Dendritic cell treated with granulocyte-macrophage colony-stimulating factor and Interleukin-4, amounts not matched to agents 40 ng/mL and 50 ng/mL, for 4 days (primary cell): ENCODE measurements at regions not wholly inside any gene's neighbourhood (a gene's known extent, or its start where the extent isn't known, plus 50 kb on each side); places are given as distances from the start of the nearest gene placed in this dataset.

ENCODE experiments used
- H3K27ac Mint-ChIP-seq: one replicate; pipeline ENCODE4 v1.8.0; 2022; ENCODE audit warnings: mild to moderate bottlenecking, mixed read lengths
- H3K27me3 Mint-ChIP-seq: one replicate; pipeline ENCODE4 v1.8.0; 2022; ENCODE audit warnings: mild to moderate bottlenecking, mixed read lengths
- H3K36me3 Mint-ChIP-seq: one replicate; pipeline ENCODE4 v1.8.0; 2022; ENCODE audit warnings: low read depth, mixed read lengths
- H3K4me1 Mint-ChIP-seq: one replicate; pipeline ENCODE4 v1.8.0; 2022; ENCODE audit warnings: low read depth, mixed read lengths
- H3K4me3 Mint-ChIP-seq: one replicate; pipeline ENCODE4 v1.8.0; 2022; ENCODE audit warnings: mild to moderate bottlenecking, moderate library complexity, mixed read lengths
- H3K9me3 Mint-ChIP-seq: one replicate; pipeline ENCODE4 v1.8.0; 2022; ENCODE audit warnings: mixed read lengths
- intact Hi-C: fragments of 100-400 bp; cut with micrococcal nuclease; formaldehyde crosslinking; loops from one replicate; pipeline ENCODE4 v1.15.0; 2022

DNA sequence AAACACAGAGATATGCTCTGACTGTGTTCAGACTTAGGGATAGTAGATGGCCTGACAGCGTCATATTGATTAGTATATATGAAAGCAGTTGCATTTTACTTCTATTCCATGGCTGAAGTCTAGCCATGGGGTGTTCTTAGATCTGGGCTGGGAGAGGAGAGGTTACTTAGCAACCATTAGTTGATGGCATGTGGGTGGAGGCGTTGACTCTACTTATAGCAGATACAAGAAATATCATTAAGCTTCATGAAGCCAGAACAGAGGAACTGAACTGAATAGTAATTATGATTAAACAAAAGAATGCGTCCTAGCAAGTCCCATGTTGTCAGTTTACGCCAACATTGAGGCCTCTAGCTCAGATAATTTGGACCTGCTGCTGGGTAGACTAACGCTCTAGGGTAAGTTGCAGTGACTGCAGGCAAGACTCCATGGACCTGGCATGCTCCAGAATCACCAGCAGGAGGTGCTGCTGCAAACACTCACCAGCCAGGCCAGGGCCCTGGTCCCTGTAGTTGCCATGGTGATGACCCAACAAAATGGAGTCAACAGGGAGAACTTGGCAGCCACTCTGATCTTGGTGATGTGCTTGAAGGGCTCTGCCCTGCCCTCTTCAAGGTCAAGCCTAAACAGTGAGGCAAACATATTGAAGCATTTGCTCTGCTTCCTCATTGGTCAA lies 477.3 kb downstream of the PREX1 start:
- peaks cover 17% of the 10 kb centered on the region for H3K27me3 Mint-ChIP-seq
- intact Hi-C loops: no loop called here
- no peaks in the 10 kb centered on the region for H3K4me1 Mint-ChIP-seq
- H3K36me3 Mint-ChIP-seq: no peaks in the 10 kb centered on the region
- no peak overlapping the region for H3K4me3 Mint-ChIP-seq
- no peaks in the 10 kb centered on the region for H3K9me3 Mint-ChIP-seq
- no peak overlapping the region for H3K27ac Mint-ChIP-seq

GRCh38 chr20:48349656-48350055 lies 478.1 kb downstream of the PREX1 start:
- H3K27ac Mint-ChIP-seq: no peak overlapping the region
- no peaks in the 10 kb centered on the region for H3K4me1 Mint-ChIP-seq
- no peak overlapping the region for H3K4me3 Mint-ChIP-seq
- H3K9me3 Mint-ChIP-seq: no peaks in the 10 kb centered on the region
- intact Hi-C loops: no loop called here
- no peaks in the 10 kb centered on the region for H3K36me3 Mint-ChIP-seq
- peaks cover 15% of the 10 kb centered on the region for H3K27me3 Mint-ChIP-seq

DNA sequence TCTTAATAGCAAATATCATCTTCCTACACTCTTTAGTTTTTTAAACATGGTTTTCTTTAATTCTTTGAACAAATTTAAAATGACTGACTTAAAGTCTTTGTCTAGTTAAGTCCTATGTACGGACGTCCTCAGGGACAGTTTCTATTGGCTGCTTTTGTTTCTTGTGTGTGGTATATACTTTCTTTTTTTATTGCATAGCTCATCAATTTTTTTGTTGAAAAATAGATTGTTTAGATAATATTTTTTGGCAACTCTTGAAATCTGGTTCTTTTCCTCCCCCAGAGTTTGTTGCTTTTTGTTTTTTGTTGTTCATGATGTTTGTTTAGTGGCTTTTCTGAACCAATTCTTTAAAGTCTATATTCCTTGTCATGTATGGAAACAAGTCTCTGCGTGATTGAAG lies 479.8 kb downstream of the PREX1 start:
- no peak overlapping the region for H3K27ac Mint-ChIP-seq
- peaks cover 15% of the 10 kb centered on the region for H3K27me3 Mint-ChIP-seq
- intact Hi-C loops: no loop called here
- H3K4me3 Mint-ChIP-seq: no peak overlapping the region
- H3K4me1 Mint-ChIP-seq: no peaks in the 10 kb centered on the region
- no peaks in the 10 kb centered on the region for H3K36me3 Mint-ChIP-seq
- H3K9me3 Mint-ChIP-seq: no peaks in the 10 kb centered on the region

DNA sequence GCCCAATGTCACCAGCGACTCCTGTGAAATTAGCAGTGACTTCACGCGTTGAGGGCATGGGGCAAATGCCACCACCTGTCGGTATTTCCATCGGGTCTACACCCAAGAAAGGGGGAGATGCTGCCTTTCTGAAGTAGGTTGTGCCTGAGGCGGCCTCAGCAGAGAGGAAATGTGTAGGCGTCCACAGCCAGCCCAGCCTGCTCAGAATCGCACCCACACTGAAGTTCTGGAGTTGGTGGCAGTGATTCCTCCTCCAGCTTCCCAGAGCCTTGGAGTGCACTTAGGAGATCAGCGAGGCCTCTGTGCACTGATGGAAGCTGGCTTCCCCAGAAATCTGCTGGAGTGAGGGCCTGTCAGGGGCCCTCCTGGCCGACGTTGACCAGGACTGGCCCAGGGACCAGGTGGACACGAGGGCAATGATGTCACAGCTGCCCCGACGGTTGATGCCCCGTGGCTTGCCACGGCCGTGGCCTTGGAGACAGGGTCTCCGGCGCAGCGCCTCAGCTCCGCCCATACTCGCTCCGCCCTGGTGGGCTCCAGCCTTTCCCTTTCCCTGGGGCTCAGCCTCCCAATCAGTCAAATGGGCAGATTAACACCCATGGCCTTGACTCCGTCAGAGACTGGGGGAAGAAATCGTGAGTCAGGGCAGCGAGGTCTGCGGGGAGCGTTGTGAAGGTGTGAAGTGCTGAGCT lies 484.8 kb downstream of the PREX1 start:
- Mint-ChIP-seq H3K27me3 (peaks cover 13% of the 10 kb centered on the region), H3K4me3 (no peak overlapping the region), H3K36me3 (no peaks in the 10 kb centered on the region), H3K27ac (no peak overlapping the region), H3K4me1 (no peaks in the 10 kb centered on the region), H3K9me3 (no peaks in the 10 kb centered on the region)
- intact Hi-C loops: no loop called here

GRCh38 chr20:48340883-48341281 lies 486.9 kb downstream of the PREX1 start:
- intact Hi-C loops: no loop called here
- Mint-ChIP-seq H3K36me3 (no peaks in the 10 kb centered on the region), H3K27me3 (peaks cover 6% of the 10 kb centered on the region), H3K4me3 (no peak overlapping the region), H3K9me3 (no peaks in the 10 kb centered on the region), H3K4me1 (no peaks in the 10 kb centered on the region), H3K27ac (no peak overlapping the region)

DNA sequence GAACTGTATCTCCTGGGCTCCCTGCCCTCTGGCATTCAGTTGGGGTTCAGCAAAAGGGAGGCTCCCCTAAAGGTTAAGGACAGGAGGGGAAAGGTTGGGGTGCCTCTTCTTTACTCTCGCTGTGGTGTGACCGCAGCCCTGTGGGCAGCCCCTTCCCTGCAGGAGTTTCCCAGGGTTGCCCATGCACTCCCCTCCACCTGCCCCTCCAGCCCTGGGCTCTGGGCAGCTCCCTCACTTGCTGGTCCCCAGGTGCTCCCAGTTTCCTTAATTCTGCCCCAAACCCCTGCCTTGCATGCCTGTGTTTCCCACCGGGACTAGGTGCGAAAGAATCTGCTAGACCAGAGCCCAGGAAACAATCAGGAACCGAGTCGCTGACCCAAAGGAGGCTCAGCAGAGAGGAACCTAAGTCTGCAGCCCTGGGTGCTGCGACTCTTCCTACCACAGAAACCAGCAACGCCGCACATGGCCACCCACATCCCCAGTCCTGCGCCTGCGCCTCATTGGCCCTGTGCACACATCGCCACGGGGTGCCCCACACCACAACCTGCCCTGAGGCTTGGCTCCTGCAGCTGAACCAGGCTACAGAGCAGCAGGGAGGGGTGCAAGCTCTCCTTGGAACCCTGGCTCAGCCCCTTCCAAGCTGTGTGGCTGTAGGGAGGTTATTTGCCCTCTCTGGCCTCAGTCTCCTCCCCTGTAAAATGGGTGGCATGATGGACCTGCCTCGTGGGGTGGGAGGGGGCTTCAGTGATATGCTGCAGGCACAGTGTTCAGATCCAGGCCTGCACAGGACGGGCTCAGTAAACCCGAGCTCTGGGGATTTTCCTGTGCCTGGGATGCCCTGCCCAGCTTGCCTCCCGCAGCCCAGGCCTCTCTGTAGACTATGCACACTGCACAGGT lies 487.6 kb downstream of the PREX1 start:
- Mint-ChIP-seq H3K4me3 (no peak overlapping the region), H3K27me3 (peaks cover 6% of the 10 kb centered on the region)

DNA sequence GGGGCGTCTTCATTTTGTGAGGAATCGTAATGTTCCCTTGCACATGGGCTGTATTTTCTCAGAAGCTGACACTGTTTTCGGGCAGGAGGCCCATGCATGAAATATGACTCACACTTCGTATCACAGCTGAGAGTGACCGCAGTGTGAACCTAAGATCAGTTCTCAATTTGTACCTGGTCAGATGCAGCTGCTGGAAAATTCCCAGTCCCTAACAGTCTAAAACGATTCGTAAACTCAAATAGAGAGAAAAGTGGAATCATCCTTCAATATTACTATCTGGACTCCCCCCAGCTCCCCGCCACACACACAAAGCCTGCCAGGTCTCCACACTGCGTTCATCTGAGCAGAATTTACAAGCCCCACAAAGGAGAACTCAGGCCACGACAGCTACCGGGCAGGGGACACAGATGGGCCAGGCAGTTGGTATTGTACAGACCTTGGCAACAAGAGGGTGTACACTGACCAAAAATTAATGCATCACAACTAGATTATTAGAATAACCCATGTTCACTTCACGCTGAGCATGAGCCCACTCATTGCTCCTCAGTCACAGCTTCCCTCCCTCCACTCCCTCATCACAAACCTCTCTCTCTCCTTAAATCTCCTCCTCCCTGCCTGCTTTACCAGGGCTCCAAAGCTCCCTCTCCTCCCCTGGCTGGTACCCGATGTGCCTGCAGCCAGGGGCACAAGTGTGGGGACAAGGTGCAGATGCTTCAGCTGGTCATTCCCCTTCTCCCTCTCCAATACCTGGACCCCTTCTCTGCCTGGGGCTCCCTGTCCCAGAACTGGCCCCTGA lies 488.4 kb downstream of the PREX1 start:
- Mint-ChIP-seq H3K9me3 (no peaks in the 10 kb centered on the region), H3K4me1 (no peaks in the 10 kb centered on the region), H3K4me3 (no peak overlapping the region), H3K36me3 (no peaks in the 10 kb centered on the region), H3K27me3 (peaks cover 6% of the 10 kb centered on the region), H3K27ac (no peak overlapping the region)
- intact Hi-C loops: no loop called here

More for the DNA sequence above, 487.6 kb downstream of the PREX1 start:
- no peak overlapping the region for H3K27ac Mint-ChIP-seq
- H3K4me1 Mint-ChIP-seq: no peaks in the 10 kb centered on the region
- intact Hi-C loops: no loop called here
- no peaks in the 10 kb centered on the region for H3K9me3 Mint-ChIP-seq
- no peaks in the 10 kb centered on the region for H3K36me3 Mint-ChIP-seq

DNA sequence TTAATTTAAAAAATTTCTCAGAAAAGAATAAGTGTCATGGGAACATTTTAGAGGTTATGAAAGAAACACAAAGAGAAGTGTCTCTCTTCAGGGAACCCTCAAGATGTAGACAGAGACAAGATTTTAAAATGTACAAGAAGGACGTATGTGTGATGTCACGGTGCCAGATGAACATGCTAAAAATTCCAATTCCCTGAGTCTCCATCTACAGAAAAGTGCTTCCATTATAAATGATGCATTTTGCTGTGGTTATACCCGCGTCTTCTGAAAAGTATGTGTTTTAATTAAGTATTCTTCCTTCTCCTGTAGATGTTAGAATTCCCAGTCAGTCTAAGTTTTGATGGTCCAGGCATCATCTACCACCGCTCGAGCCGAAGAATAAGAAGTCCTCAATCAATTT lies 489.1 kb downstream of the PREX1 start:
- Mint-ChIP-seq H3K36me3 (no peaks in the 10 kb centered on the region), H3K9me3 (no peaks in the 10 kb centered on the region), H3K27me3 (peaks cover 6% of the 10 kb centered on the region), H3K4me1 (no peaks in the 10 kb centered on the region), H3K4me3 (no peak overlapping the region), H3K27ac (no peak overlapping the region)
- intact Hi-C loops: no loop called here

GRCh38 chr20:48336597-48336996 lies 491.2 kb downstream of the PREX1 start:
- Mint-ChIP-seq H3K27ac (no peak overlapping the region), H3K27me3 (peaks cover 9% of the 10 kb centered on the region)
- intact Hi-C loops: no loop called here

GRCh38 chr20:48335308-48336050 lies 492.3 kb downstream of the PREX1 start:
- H3K36me3 Mint-ChIP-seq: no peaks in the 10 kb centered on the region
- peaks cover 8% of the 10 kb centered on the region for H3K27me3 Mint-ChIP-seq
- intact Hi-C loops: no loop called here

More at GRCh38 chr20:48336597-48336996, 491.2 kb downstream of the PREX1 start:
- Mint-ChIP-seq H3K9me3 (no peaks in the 10 kb centered on the region), H3K36me3 (no peaks in the 10 kb centered on the region), H3K4me1 (no peaks in the 10 kb centered on the region), H3K4me3 (no peak overlapping the region)

GRCh38 chr20:48333707-48334106 lies 494.1 kb downstream of the PREX1 start:
- no peak overlapping the region for H3K27ac Mint-ChIP-seq
- H3K4me3 Mint-ChIP-seq: no peak overlapping the region
- H3K36me3 Mint-ChIP-seq: no peaks in the 10 kb centered on the region
- peaks cover 7% of the 10 kb centered on the region for H3K27me3 Mint-ChIP-seq
- no peaks in the 10 kb centered on the region for H3K4me1 Mint-ChIP-seq
- no peaks in the 10 kb centered on the region for H3K9me3 Mint-ChIP-seq
- intact Hi-C loops: no loop called here

More at GRCh38 chr20:48335308-48336050, 492.3 kb downstream of the PREX1 start:
- no peaks in the 10 kb centered on the region for H3K4me1 Mint-ChIP-seq
- H3K9me3 Mint-ChIP-seq: no peaks in the 10 kb centered on the region
- no peak overlapping the region for H3K27ac Mint-ChIP-seq
- no peak overlapping the region for H3K4me3 Mint-ChIP-seq

DNA sequence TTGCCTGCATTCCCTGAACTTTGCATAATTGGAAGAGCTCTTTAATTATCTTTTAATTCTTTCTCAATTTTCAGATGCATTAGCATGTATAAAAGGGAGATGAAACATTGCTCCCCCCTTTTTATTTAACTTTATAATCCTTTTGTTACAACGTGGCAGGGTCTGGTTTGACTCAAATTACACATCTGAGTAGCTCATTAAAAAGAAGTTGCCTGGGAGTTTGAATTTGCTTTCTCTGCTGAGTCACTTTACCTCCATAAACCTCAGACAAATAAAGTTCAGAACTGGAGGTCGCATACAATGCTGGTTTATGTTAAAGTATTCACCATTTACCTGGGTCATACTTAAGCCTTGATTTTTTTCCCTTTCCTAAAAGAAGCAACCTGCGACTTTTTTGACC lies 495.2 kb downstream of the PREX1 start:
- Mint-ChIP-seq H3K4me1 (no peaks in the 10 kb centered on the region), H3K4me3 (no peak overlapping the region), H3K9me3 (no peaks in the 10 kb centered on the region), H3K36me3 (no peaks in the 10 kb centered on the region), H3K27me3 (peaks cover 9% of the 10 kb centered on the region), H3K27ac (no peak overlapping the region)
- intact Hi-C loops: no loop called here
